ENCODE measurements at regions not wholly inside any gene's neighbourhood (a gene's known extent, or its start where the extent isn't known, plus 50 kb on each side); places are given as distances from the start of the nearest gene placed in this dataset.

GRCh38 chr5:158477214-158477613 lies 618.3 kb upstream of the CLINT1 start:
- POLR2A ChIA-PET: interaction anchor here (1.0 to 1.1 kb wide), 2 partner anchors 9 to 13 kb away, joined by 3 read pairs; no protein-coding TSS in a partner anchor
- Mint-ChIP-seq H3K36me3 (ENCODE audit: insufficient read depth, unreplicated experiment) (no peaks in the 10 kb centered on the region), H3K27ac (ENCODE audit: low read depth, unreplicated experiment) (no peak overlapping the region), H3K27me3 (ENCODE audit: insufficient read depth, unreplicated experiment) (no peaks in the 10 kb centered on the region), H3K4me3 (ENCODE audit: unreplicated experiment) (no peak overlapping the region), H3K9me3 (ENCODE audit: unreplicated experiment) (no peaks in the 10 kb centered on the region), H3K4me1 (ENCODE audit: insufficient read depth, unreplicated experiment) (no peaks in the 10 kb centered on the region)
- BruUV-seq (replicated peaks): no TSS peak
- no peak for TF ChIP-seq CTCF (IDR thresholded peaks at IDR 0.05; ENCODE audit: unreplicated experiment)
- CTCF ChIA-PET: interaction anchor here (0.5 to 0.9 kb wide), 3 partner anchors 11 to 322 kb away, joined by 3 read pairs; no protein-coding TSS in a partner anchor
- intact Hi-C loops (cut with micrococcal nuclease): no loop called here
- DNase-seq (ENCODE audit: unreplicated experiment): no peak

- no TSS peak for BruUV-seq (replicated peaks)
- POLR2A ChIA-PET: interaction anchor here (0.7 kb wide), 1 partner anchor 706 kb away, joined by 4 read pairs; no protein-coding TSS in a partner anchor
- Mint-ChIP-seq H3K4me1 (ENCODE audit: insufficient read depth, unreplicated experiment) (peaks cover 5% of the 10 kb centered on the region), H3K4me3 (ENCODE audit: unreplicated experiment) (no peak overlapping the region), H3K36me3 (ENCODE audit: insufficient read depth, unreplicated experiment) (no peaks in the 10 kb centered on the region), H3K9me3 (ENCODE audit: unreplicated experiment) (no peaks in the 10 kb centered on the region), H3K27ac (ENCODE audit: low read depth, unreplicated experiment) (no peak overlapping the region), H3K27me3 (ENCODE audit: insufficient read depth, unreplicated experiment) (no peaks in the 10 kb centered on the region)
- no peak for TF ChIP-seq CTCF (IDR thresholded peaks at IDR 0.05; ENCODE audit: unreplicated experiment)
- CTCF ChIA-PET: interaction anchor here (0.6 kb wide), 1 partner anchor 655 kb away, joined by 4 read pairs; no protein-coding TSS in a partner anchor
- intact Hi-C loops (cut with micrococcal nuclease): no loop called here
- DNase-seq (ENCODE audit: unreplicated experiment): no peak
Measured at GRCh38 chr5:158473016-158473635, 614.2 kb upstream of the CLINT1 start.

- Mint-ChIP-seq H3K9me3 (ENCODE audit: unreplicated experiment) (no peaks in the 10 kb centered on the region), H3K36me3 (ENCODE audit: insufficient read depth, unreplicated experiment) (peaks cover 4% of the 10 kb centered on the region), H3K27ac (ENCODE audit: low read depth, unreplicated experiment) (no peak overlapping the region), H3K4me3 (ENCODE audit: unreplicated experiment) (no peak overlapping the region), H3K4me1 (ENCODE audit: insufficient read depth, unreplicated experiment) (peaks cover 7% of the 10 kb centered on the region), H3K27me3 (ENCODE audit: insufficient read depth, unreplicated experiment) (no peaks in the 10 kb centered on the region)
- BruUV-seq (replicated peaks): no TSS peak
- ChIA-PET CTCF (no interaction called here), POLR2A (interaction anchor here (0.6 kb wide), 1 partner anchor 49 kb away, joined by 3 read pairs; no protein-coding TSS in a partner anchor)
- no peak for DNase-seq (ENCODE audit: unreplicated experiment)
- intact Hi-C loops (cut with micrococcal nuclease): no loop called here
- TF ChIP-seq CTCF (IDR thresholded peaks at IDR 0.05; ENCODE audit: unreplicated experiment): no peak
Measured at GRCh38 chr5:158471535-158471924, 612.6 kb upstream of the CLINT1 start.

GRCh38 chr5:158470764-158471534 lies 612.0 kb upstream of the CLINT1 start:
- TF ChIP-seq CTCF (IDR thresholded peaks at IDR 0.05; ENCODE audit: unreplicated experiment): no peak
- Mint-ChIP-seq H3K27me3 (ENCODE audit: insufficient read depth, unreplicated experiment) (no peaks in the 10 kb centered on the region), H3K4me1 (ENCODE audit: insufficient read depth, unreplicated experiment) (peaks cover 9% of the 10 kb centered on the region)

More at GRCh38 chr5:158470764-158471534, 612.0 kb upstream of the CLINT1 start:
- Mint-ChIP-seq H3K9me3 (ENCODE audit: unreplicated experiment) (no peaks in the 10 kb centered on the region), H3K4me3 (ENCODE audit: unreplicated experiment) (no peak overlapping the region), H3K27ac (ENCODE audit: low read depth, unreplicated experiment) (no peak overlapping the region), H3K36me3 (ENCODE audit: insufficient read depth, unreplicated experiment) (peaks cover 6% of the 10 kb centered on the region)
- ChIA-PET CTCF (no interaction called here), POLR2A (interaction anchor here (0.6 kb wide), 1 partner anchor 50 kb away, joined by 3 read pairs; no protein-coding TSS in a partner anchor)
- intact Hi-C loops (cut with micrococcal nuclease): no loop called here
- no peak for DNase-seq (ENCODE audit: unreplicated experiment)
- no TSS peak for BruUV-seq (replicated peaks)
